H1 (cell line): ENCODE measurements at regions not wholly inside any gene's neighbourhood (a gene's known extent, or its start where the extent isn't known, plus 50 kb on each side); places are given as distances from the start of the nearest gene placed in this dataset.

Experiments used
- CTCF ChIA-PET: fragments of 300-600 bp; sonication (Branson Sonifier 250); formaldehyde crosslinking; loops from one replicate; lab custom pipeline; 2021; ENCODE audit not compliant: partially characterized antibody; lab: Charles Lee
- POLR2A ChIA-PET: fragments of 300-600 bp; sonication (Branson Sonifier 250); formaldehyde crosslinking; loops from one replicate; lab custom pipeline; 2021; ENCODE audit warnings: inconsistent platforms; ENCODE audit not compliant: partially characterized antibody; lab: Charles Lee
- DNase-seq, 2 experiments: peaks; one replicate each; pipeline versions ENCODE4 v3.0.0 to v3.0.0-alpha.2; 2010 to 2022; ENCODE audit warnings: low spot score in 2 of 2, low read depth in 1 of 2, mixed read lengths in 1 of 2
- FAIRE-seq: peaks from 2 replicates; lab custom pipeline; 2011; peaks lifted over from hg19 to GRCh38; lab: Jason Lieb, UNC
- H2AFZ ChIP-seq: 2 replicates; pipeline ENCODE4 v1.8.1; 2012; ENCODE audit warnings: low read length, inconsistent platforms
- H2AK5ac ChIP-seq: 2 replicates; pipeline ENCODE4 v1.6.1; 2013; ENCODE audit warnings: low read depth, low read length
- H2BK120ac ChIP-seq: replicated peaks from 2 replicates; pipeline ENCODE3; 2013; ENCODE audit warnings: low read depth, low read length, inconsistent platforms
- H2BK12ac ChIP-seq: 2 replicates; pipeline ENCODE4 v1.6.1; 2013; ENCODE audit warnings: low read depth, low read length
- H2BK15ac ChIP-seq: 2 replicates; pipeline ENCODE4 v1.6.1; 2013; ENCODE audit warnings: low read length
- H2BK20ac ChIP-seq: 2 replicates; pipeline ENCODE4 v1.6.1; 2013; ENCODE audit warnings: low read length
- H2BK5ac ChIP-seq: 2 replicates; pipeline ENCODE4 v1.6.1; 2013; ENCODE audit warnings: low read depth, low read length
- H3K14ac ChIP-seq: 2 replicates; pipeline ENCODE4 v1.6.1; 2013; ENCODE audit warnings: inconsistent platforms; ENCODE audit not compliant: insufficient read length
- H3K18ac ChIP-seq: 2 replicates; pipeline ENCODE4 v1.6.1; 2013; ENCODE audit warnings: low read length; ENCODE audit errors: extremely low read depth
- H3K23ac ChIP-seq: 2 replicates; pipeline ENCODE4 v1.6.1; 2013; ENCODE audit warnings: inconsistent platforms; ENCODE audit not compliant: insufficient read length
- H3K23me2 ChIP-seq: 2 replicates; pipeline ENCODE4 v1.6.1; 2013; ENCODE audit warnings: low read depth, low read length
- H3K27ac ChIP-seq: 2 replicates; pipeline ENCODE4 v1.6.1; 2011; ENCODE audit warnings: low read depth, low read length, inconsistent platforms
- H3K27me3 ChIP-seq, 4 experiments: replicated peaks in 1 of 4; 1 replicate in 1 of 4; 2 replicates in 3 of 4; pipeline versions ENCODE4 v1.6.1 to v1.8.1; 2011 to 2013; ENCODE audit warnings: low read length in 3 of 4, mild to moderate bottlenecking in 3 of 4, inconsistent platforms in 2 of 4, mixed read lengths in 2 of 4, moderate library complexity in 1 of 4; ENCODE audit not compliant: control insufficient read depth in 3 of 4, insufficient read depth in 3 of 4; ENCODE audit errors: extremely low read depth in 1 of 4
- H3K36me3 ChIP-seq, 4 experiments: 2 replicates each; pipeline versions ENCODE4 v1.6.1 to v1.8.1; 2011 to 2013; ENCODE audit warnings: mild to moderate bottlenecking in 4 of 4, low read length in 3 of 4, moderate library complexity in 2 of 4, control low read depth in 1 of 4, inconsistent platforms in 1 of 4; ENCODE audit not compliant: insufficient read depth in 4 of 4, control insufficient read depth in 2 of 4
- H3K4ac ChIP-seq: replicated peaks from 2 replicates; pipeline ENCODE3; 2013; ENCODE audit warnings: low read length, low read depth, mixed read lengths, inconsistent platforms; ENCODE audit not compliant: insufficient read length
- H3K4me1 ChIP-seq, 4 experiments: replicated peaks in 1 of 4; 1 replicate in 1 of 4; 2 replicates in 3 of 4; pipeline versions ENCODE4 v1.6.1 to v1.8.1; 2011 to 2013; ENCODE audit warnings: low read length in 3 of 4, inconsistent platforms in 2 of 4, mixed read lengths in 1 of 4; ENCODE audit not compliant: insufficient read depth in 4 of 4, control insufficient read depth in 3 of 4
- H3K4me2 ChIP-seq, 2 experiments: 2 replicates each; pipeline versions ENCODE4 v1.6.1 to v1.8.1; 2011 to 2013; ENCODE audit warnings: low read depth in 2 of 2, low read length in 2 of 2, control low read depth in 1 of 2, inconsistent platforms in 1 of 2, mild to moderate bottlenecking in 1 of 2; ENCODE audit not compliant: insufficient read depth in 1 of 2
- H3K4me3 ChIP-seq, 4 experiments: fragments of 200-600, 300-600 bp in 1 of 4; sonication (generic), shearing (Covaris generic), sonication (Bioruptor Twin) in 1 of 4; 2 replicates each; pipeline versions ENCODE4 v1.5.1 to v1.8.1; 2011 to 2016; ENCODE audit warnings: low read length in 4 of 4, low read depth in 3 of 4, control low read depth in 2 of 4, inconsistent platforms in 2 of 4, mild to moderate bottlenecking in 2 of 4, mixed read lengths in 1 of 4, moderate library complexity in 1 of 4; ENCODE audit not compliant: insufficient read depth in 2 of 4; ENCODE audit errors: extremely low read depth in 1 of 4
- H3K56ac ChIP-seq: replicated peaks from 2 replicates; pipeline ENCODE3; 2013; ENCODE audit warnings: low read depth, mild to moderate bottlenecking, mixed read lengths, low read length, inconsistent platforms; ENCODE audit not compliant: insufficient read length
- H3K79me1 ChIP-seq: 2 replicates; pipeline ENCODE4 v1.6.1; 2013; ENCODE audit warnings: low read depth, low read length, control low read depth
- H3K79me2 ChIP-seq, 2 experiments: 2 replicates each; pipeline versions ENCODE4 v1.6.1 to v1.8.1; 2012 to 2013; ENCODE audit warnings: low read length in 2 of 2, mild to moderate bottlenecking in 2 of 2, inconsistent platforms in 1 of 2; ENCODE audit not compliant: insufficient read depth in 2 of 2, control insufficient read depth in 1 of 2
- H3K9ac ChIP-seq, 4 experiments: replicated peaks in 1 of 4; 1 replicate in 1 of 4; 2 replicates in 3 of 4; pipeline versions ENCODE4 v1.6.1 to v1.8.1; 2011 to 2013; ENCODE audit warnings: low read depth in 3 of 4, low read length in 3 of 4, control low read depth in 2 of 4, mild to moderate bottlenecking in 2 of 4, moderate library complexity in 2 of 4, inconsistent platforms in 1 of 4; ENCODE audit errors: extremely low read depth in 1 of 4
- H3K9me3 ChIP-seq, 2 experiments: 2 replicates each; pipeline versions ENCODE4 v1.6.1 to v1.8.1; 2012 to 2013; ENCODE audit warnings: mild to moderate bottlenecking in 2 of 2, moderate library complexity in 2 of 2, control low read depth in 1 of 2, inconsistent platforms in 1 of 2, low read depth in 1 of 2, low read length in 1 of 2, mixed read lengths in 1 of 2; ENCODE audit not compliant: insufficient read depth in 2 of 2
- H4K20me1 ChIP-seq, 2 experiments: replicated peaks in 1 of 2; 2 replicates each; pipeline versions ENCODE3 to v1.8.1; 2011 to 2013; ENCODE audit warnings: inconsistent platforms in 2 of 2, low read length in 2 of 2, mild to moderate bottlenecking in 1 of 2; ENCODE audit not compliant: insufficient read depth in 2 of 2, control insufficient read depth in 1 of 2
- H4K5ac ChIP-seq: 2 replicates; pipeline ENCODE4 v1.6.1; 2013; ENCODE audit warnings: low read length, low read depth, mixed read lengths, inconsistent platforms; ENCODE audit not compliant: insufficient read length
- H4K8ac ChIP-seq: 2 replicates; pipeline ENCODE4 v1.8.0; 2013; ENCODE audit warnings: mild to moderate bottlenecking, moderate library complexity, low read length, inconsistent platforms; ENCODE audit not compliant: insufficient read depth; ENCODE audit errors: extremely low read depth
- H4K91ac ChIP-seq: replicated peaks from 2 replicates; pipeline ENCODE3; 2013; ENCODE audit warnings: low read length, mixed read lengths, inconsistent platforms; ENCODE audit not compliant: insufficient read length
- ASH2L ChIP-seq: fragments of 200-600, 300-600 bp; sonication (generic); IDR thresholded peaks from one replicate; pipeline ENCODE4 v1.7.1; 2017; ENCODE audit warnings: low read length
- BACH1 ChIP-seq: IDR thresholded peaks from 2 replicates; pipeline ENCODE4 v1.6.1; 2012; ENCODE audit warnings: low read length, improper control_type of control experiment
- BCL11A ChIP-seq, 2 experiments: IDR thresholded peaks; one replicate each; pipeline ENCODE4 v1.6.1; 2011; ENCODE audit warnings: low read depth in 2 of 2, low read length in 2 of 2, mild to moderate bottlenecking in 2 of 2
- CHD1 ChIP-seq: IDR thresholded peaks from 2 replicates; pipeline ENCODE4 v1.6.1; 2012; ENCODE audit warnings: low read depth, low read length, improper control_type of control experiment
- JUND ChIP-seq: IDR thresholded peaks from 2 replicates; pipeline ENCODE4 v1.6.1; 2011; ENCODE audit warnings: mild to moderate bottlenecking, improper control_type of control experiment, low read length
- KDM4A ChIP-seq: IDR thresholded peaks from one replicate; pipeline ENCODE4 v1.7.1; 2012; ENCODE audit warnings: low read depth, mild to moderate bottlenecking, moderate library complexity, low read length, inconsistent platforms; ENCODE audit not compliant: severe bottlenecking
- NRF1 ChIP-seq: IDR thresholded peaks from 2 replicates; pipeline ENCODE4 v1.6.1; 2011; ENCODE audit warnings: mild to moderate bottlenecking, low read depth, low read length, improper control_type of control experiment
- PHF8 ChIP-seq: fragments of 200-600 bp; sonication (generic); conservative IDR thresholded peaks from 2 replicates; pipeline ENCODE4 v1.7.1; 2012; ENCODE audit warnings: low read depth, mild to moderate bottlenecking, inconsistent platforms, low read length, moderate library complexity
- RAD21 ChIP-seq, 2 experiments: IDR thresholded peaks in 1 of 2; conservative IDR thresholded peaks in 1 of 2; 2 replicates each; pipeline ENCODE4 v1.6.1; 2011; ENCODE audit warnings: low read depth in 2 of 2, low read length in 2 of 2, improper control_type of control experiment in 1 of 2, inconsistent platforms in 1 of 2, mild to moderate bottlenecking in 1 of 2, moderate library complexity in 1 of 2
- RNF2 ChIP-seq: fragments of 200-900, 300-1000 bp; sonication (generic); IDR thresholded peaks from 2 replicates; pipeline ENCODE4 v1.7.1; 2016; ENCODE audit warnings: borderline replicate concordance, low read depth, mild to moderate bottlenecking, antibody characterized with exemption, low read length; ENCODE audit not compliant: poor library complexity, severe bottlenecking; ENCODE audit errors: missing control alignments
- SP1 ChIP-seq: IDR thresholded peaks from 2 replicates; pipeline ENCODE4 v1.6.1; 2011; ENCODE audit warnings: low read depth, low read length
- TBP ChIP-seq: IDR thresholded peaks from 2 replicates; pipeline ENCODE4 v1.6.1; 2011; ENCODE audit warnings: low read depth, low read length, improper control_type of control experiment
- WGBS, 2 experiments: shearing (Covaris generic) in 1 of 2; methylation state at CpG; one replicate each; pipeline versions ENCODE4 v1.1.6 to v1.1.7; 2013 to 2015; ENCODE audit warnings: low lambda C conversion rate in 2 of 2, mixed read lengths in 2 of 2, inconsistent platforms in 1 of 2, low coverage in 1 of 2, missing lambda C conversion rate in 1 of 2; ENCODE audit not compliant: insufficient replicate concordance in 2 of 2, insufficient coverage in 1 of 2, insufficient read length in 1 of 2; ENCODE audit errors: extremely low coverage in 1 of 2, missing lambda C conversion rate in 1 of 2; 5-methylcytosine and 5-hydroxymethylcytosine counted together

- Histone ChIP-seq H3K27ac (no peak overlapping the region), H4K5ac (no peak overlapping the region), H3K79me1 (no peaks in the 10 kb centered on the region), H3K9me3 (peaks cover 2 to 27% of the 10 kb centered on the region in 2 experiments; a peak in 2 of 4 replicates), H4K20me1 (no peaks in the 10 kb centered on the region), H2AK5ac (no peak overlapping the region), H3K4me2 (no peak overlapping the region), H3K79me2 (no peaks in the 10 kb centered on the region), H2BK15ac (no peak overlapping the region), H3K9ac (no peak overlapping the region), H4K91ac (no peak overlapping the region), H2BK5ac (no peak overlapping the region), H3K23me2 (no peaks in the 10 kb centered on the region), H2BK20ac (no peak overlapping the region), H3K14ac (no peak overlapping the region), H2BK12ac (no peak overlapping the region), H3K56ac (no peak overlapping the region), H2BK120ac (no peak overlapping the region), H2AFZ (no peak overlapping the region), H3K18ac (no peak overlapping the region), H3K4me3 (no peak overlapping the region), H3K36me3 (no peaks in the 10 kb centered on the region), H3K27me3 (no peaks in the 10 kb centered on the region), H3K4me1 (no peaks in the 10 kb centered on the region), H4K8ac (no peak overlapping the region), H3K4ac (no peak overlapping the region), H3K23ac (no peak overlapping the region)
- DNase-seq (no peak), FAIRE-seq (no peak)
- WGBS, 2 experiments = 56% methylated on average over 2 of the region's 2 CpGs; no CpG with 5 or more reads in 1 of the 2 experiments
- ChIA-PET CTCF (no interaction called here), POLR2A (no interaction called here)
- TF ChIP-seq BACH1 = no peak
- no peak for TF ChIP-seq ASH2L
- TF ChIP-seq CHD1 = no peak
- no peak for TF ChIP-seq JUND
- TF ChIP-seq NRF1 = no peak
- no peak for TF ChIP-seq TBP
- TF ChIP-seq SP1 = no peak
- no peak for TF ChIP-seq BCL11A (IDR thresholded peaks at IDR 0.05; ENCODE audit: low read depth in 2 of 2, low read length in 2 of 2)
- no peak for TF ChIP-seq RAD21 (IDR thresholded peaks at IDR 0.05 in 1 of 2, conservative IDR thresholded peaks at IDR 0.05 in 1 of 2; ENCODE audit: low read depth in 2 of 2, low read length in 2 of 2)
- no peak for TF ChIP-seq PHF8
- no peak for TF ChIP-seq KDM4A
- TF ChIP-seq RNF2 = no peak
Observed at GRCh38 chrY:21253455-21254248, 257.5 kb upstream of the RBMY1B start.
